ENCODE measurements at regions not wholly inside any gene's neighbourhood (a gene's known extent, or its start where the extent isn't known, plus 50 kb on each side); places are given as distances from the start of the nearest gene placed in this dataset.

DNA sequence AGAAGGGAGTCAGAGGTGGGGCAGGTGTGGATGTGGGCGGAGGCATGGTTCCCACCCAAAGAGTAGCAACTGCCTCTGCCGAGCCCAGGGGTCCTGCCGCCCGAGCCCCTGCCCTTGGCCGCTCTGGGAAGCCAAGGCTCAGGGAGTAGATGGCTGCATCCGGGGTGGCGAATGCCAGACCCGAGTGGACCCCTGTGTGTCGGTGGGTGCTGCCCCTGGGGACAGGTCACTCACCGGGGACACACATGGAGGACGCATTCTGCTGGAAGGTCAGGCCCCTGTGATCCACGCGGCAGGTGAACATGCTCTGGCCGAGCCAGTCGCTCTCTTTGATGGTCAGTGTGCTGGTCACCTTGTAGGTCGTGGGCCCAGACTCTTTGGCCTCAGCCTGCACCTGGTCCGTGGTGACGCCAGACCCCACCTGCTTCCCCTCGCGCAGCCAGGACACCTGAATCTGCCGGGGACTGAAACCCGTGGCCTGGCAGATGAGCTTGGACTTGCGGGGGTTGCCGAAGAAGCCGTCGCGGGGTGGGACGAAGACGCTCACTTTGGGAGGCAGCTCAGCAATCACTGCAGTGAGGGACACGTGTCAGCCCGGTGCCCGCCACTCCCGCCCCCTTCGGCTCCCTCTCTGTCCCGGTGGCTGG, 329.0 kb downstream of the TMEM121 start:
- H3K27ac ChIP-seq, result no peak overlapping the region
- intact Hi-C loops (cut with DNase I), result no loop called here
- H3K4me3 ChIP-seq, result no peak overlapping the region
- peak in 4 of 7 donors; percentile 5 to 39 (median 10) for DNase-seq
- 80 to 87% (median 85%) methylated on average over 19 to 35 of the region's 35 CpGs for WGBS, 4 donors
- H3K27me3 ChIP-seq, result no peaks in the 10 kb centered on the region
- TF ChIP-seq POLR2A (IDR thresholded peaks at IDR 0.05), result no peak
- TF ChIP-seq, protein P1, sequence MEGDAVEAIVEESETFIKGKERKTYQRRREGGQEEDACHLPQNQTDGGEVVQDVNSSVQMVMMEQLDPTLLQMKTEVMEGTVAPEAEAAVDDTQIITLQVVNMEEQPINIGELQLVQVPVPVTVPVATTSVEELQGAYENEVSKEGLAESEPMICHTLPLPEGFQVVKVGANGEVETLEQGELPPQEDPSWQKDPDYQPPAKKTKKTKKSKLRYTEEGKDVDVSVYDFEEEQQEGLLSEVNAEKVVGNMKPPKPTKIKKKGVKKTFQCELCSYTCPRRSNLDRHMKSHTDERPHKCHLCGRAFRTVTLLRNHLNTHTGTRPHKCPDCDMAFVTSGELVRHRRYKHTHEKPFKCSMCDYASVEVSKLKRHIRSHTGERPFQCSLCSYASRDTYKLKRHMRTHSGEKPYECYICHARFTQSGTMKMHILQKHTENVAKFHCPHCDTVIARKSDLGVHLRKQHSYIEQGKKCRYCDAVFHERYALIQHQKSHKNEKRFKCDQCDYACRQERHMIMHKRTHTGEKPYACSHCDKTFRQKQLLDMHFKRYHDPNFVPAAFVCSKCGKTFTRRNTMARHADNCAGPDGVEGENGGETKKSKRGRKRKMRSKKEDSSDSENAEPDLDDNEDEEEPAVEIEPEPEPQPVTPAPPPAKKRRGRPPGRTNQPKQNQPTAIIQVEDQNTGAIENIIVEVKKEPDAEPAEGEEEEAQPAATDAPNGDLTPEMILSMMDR (IDR thresholded peaks at IDR 0.05), result no peak
- H3K4me1 ChIP-seq (replicated peaks in 1 of 2), result no peaks in the 10 kb centered on the region
- H3K36me3 ChIP-seq (replicated peaks in 1 of 2), result no peaks in the 10 kb centered on the region
- H3K9me3 ChIP-seq (replicated peaks in 1 of 3), result no peaks in the 10 kb centered on the region

DNA sequence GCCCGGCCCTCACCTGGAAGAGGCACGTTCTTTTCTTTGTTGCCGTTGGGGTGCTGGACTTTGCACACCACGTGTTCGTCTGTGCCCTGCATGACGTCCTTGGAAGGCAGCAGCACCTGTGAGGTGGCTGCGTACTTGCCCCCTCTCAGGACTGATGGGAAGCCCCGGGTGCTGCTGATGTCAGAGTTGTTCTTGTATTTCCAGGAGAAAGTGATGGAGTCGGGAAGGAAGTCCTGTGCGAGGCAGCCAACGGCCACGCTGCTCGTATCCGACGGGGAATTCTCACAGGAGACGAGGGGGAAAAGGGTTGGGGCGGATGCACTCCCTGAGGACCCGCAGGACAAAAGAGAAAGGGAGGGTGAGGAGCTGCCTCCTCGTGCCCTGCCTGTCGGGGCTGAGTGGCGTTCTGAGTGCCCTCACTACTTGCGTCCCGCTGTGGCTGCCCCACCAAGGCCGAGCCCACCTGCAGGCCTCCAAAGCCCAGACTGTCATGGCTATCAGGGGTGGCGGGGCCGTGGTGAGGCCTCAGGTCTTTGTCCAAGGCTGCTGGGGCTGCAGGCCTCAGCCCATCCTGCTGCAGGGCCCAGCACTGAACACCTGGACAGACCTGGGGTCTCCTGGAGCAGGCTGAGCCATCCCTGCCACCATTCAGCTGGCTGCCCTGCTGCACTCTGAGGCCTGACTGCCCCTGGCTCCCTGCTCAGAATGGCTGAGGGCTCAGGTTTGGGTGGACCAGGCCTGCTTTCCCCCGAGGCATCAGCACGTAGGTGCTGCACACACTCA, 329.7 kb downstream of the TMEM121 start:
- DNase-seq, result peak in 4 of 7 donors; percentile 2 to 41 (median 8)
- 76 to 87% (median 79%) methylated on average over 21 to 28 of the region's 28 CpGs for WGBS, 4 donors

DNA sequence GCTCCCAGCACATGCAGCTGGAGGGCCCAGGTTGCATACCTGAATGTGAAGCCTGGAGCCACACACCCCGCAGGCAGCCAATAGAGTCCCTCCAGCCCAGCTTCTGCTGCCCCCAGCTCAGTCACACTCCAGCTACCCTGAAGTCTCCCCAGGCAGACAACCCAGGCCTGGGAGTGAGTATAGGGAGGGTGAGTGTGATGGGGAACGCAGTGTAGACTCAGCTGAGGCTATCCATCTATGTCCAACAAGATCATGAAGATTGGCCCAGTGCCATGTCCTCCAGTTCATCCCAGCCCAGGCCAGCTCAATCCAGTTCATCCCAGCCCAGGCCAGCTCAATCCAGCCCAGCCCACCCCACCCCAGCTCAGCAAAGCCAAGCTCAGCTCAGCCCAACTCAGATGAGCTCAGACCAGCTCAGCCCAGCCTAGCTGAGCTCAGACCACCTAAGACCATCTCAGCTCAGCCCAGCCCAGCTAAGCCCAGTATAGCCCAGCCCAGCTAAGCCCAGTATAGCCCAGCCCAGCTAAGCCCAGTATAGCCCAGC, 330.4 kb downstream of the TMEM121 start:
- no peaks in the 10 kb centered on the region for H3K4me1 ChIP-seq (replicated peaks in 1 of 2)
- WGBS, 4 donors, result 50 to 85% (median 78%) methylated on average over 1 to 2 of the region's 2 CpGs; no CpG with 5 or more reads in 1 of the 4 donors
- intact Hi-C loops (cut with DNase I), result no loop called here
- H3K36me3 ChIP-seq (replicated peaks in 1 of 2), result no peaks in the 10 kb centered on the region
- TF ChIP-seq, protein P1 (IDR thresholded peaks at IDR 0.05), result no peak
- no peak for TF ChIP-seq POLR2A (IDR thresholded peaks at IDR 0.05)
- DNase-seq, result peak in 3 of 7 donors; percentile 2 to 9 (median 5)
- no peaks in the 10 kb centered on the region for H3K9me3 ChIP-seq (replicated peaks in 1 of 3)
- no peak overlapping the region for H3K4me3 ChIP-seq
- H3K27ac ChIP-seq, result no peak overlapping the region
- H3K27me3 ChIP-seq, result no peaks in the 10 kb centered on the region

More for the DNA sequence above, 329.7 kb downstream of the TMEM121 start:
- TF ChIP-seq, protein P1 (IDR thresholded peaks at IDR 0.05), result no peak
- no peak for TF ChIP-seq POLR2A (IDR thresholded peaks at IDR 0.05)
- no peak overlapping the region for H3K27ac ChIP-seq
- no peaks in the 10 kb centered on the region for H3K27me3 ChIP-seq
- no peaks in the 10 kb centered on the region for H3K9me3 ChIP-seq (replicated peaks in 1 of 3)
- H3K36me3 ChIP-seq (replicated peaks in 1 of 2), result no peaks in the 10 kb centered on the region
- intact Hi-C loops (cut with DNase I), result no loop called here
- no peaks in the 10 kb centered on the region for H3K4me1 ChIP-seq (replicated peaks in 1 of 2)
- H3K4me3 ChIP-seq, result no peak overlapping the region

DNA sequence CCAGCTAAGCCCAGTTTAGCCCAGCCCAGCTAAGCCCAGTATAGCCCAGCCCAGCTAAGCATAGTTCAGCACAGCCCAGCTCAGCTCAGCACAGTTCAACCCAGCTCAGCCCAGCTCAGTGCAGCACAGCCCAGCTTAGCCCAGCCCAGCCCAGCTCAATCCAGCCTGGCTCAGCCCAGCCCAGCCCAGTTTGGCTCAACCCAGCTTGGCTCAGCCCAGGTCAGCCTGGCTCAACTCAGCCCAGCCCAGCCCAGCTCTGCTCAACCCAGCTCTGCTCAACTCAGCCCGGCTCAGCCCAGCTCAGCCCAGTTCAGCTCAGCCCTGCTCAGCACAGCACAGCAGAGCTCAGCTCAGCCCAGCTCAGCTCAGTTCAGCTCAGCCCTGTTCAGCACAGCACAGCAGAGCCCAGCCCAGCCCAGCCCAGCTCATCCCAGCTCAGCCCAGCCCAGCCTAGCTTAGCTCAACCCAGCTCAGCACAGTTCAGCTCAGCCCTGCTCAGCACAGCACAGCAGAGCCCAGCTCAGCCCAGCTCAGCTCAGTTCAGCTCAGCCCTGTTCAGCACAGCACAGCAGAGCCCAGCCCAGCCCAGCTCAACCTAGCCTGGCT, 330.9 kb downstream of the TMEM121 start:
- intact Hi-C loops (cut with DNase I), result no loop called here
- Histone ChIP-seq H3K4me3 (no peak overlapping the region), H3K27ac (no peak overlapping the region), H3K36me3 (replicated peaks in 1 of 2) (no peaks in the 10 kb centered on the region), H3K27me3 (no peaks in the 10 kb centered on the region), H3K4me1 (replicated peaks in 1 of 2) (no peaks in the 10 kb centered on the region), H3K9me3 (replicated peaks in 1 of 3) (no peaks in the 10 kb centered on the region)
- TF ChIP-seq POLR2A (IDR thresholded peaks at IDR 0.05), result no peak
- TF ChIP-seq, protein P1 (IDR thresholded peaks at IDR 0.05), result no peak
- WGBS, 4 donors, result 77 to 100% methylated on average over 1 of the region's 1 CpG; no CpG with 5 or more reads in 2 of the 4 donors
- DNase-seq, result peak in 3 of 7 donors; percentile 3 to 30 (median 5)
